IPS-NIHi7 (cell line): ENCODE measurements at regions not wholly inside any gene's neighbourhood (a gene's known extent, or its start where the extent isn't known, plus 50 kb on each side); places are given as distances from the start of the nearest gene placed in this dataset.

Source experiments
- DNase-seq: peaks from one replicate; pipeline ENCODE4 v3.0.0; 2012; ENCODE audit warnings: mixed read lengths; ENCODE audit errors: extremely low spot score

- no peak for DNase-seq
Observed at GRCh38 chr5:135702191-135702590, 123.4 kb upstream of the CXCL14 start.

DNA sequence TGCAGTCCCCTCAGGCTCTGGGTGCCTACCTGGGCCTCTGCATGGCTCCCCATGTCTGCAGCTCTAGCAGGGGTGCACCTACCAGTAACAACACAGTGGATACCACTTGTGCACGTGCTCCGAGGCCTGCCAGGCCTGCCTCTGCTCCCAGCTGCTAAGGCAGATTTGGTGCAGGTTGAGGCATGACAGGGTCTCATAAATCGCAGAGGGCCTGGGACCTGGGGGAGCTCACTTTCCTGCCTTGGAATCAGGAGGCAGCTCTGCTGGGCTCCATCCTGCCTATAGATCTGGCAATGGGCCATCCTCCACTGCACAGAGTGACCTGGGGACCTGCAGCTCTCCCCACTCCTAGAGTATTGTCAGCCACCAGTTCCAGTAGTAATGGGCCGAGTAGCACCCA lies 121.9 kb upstream of the CXCL14 start:
- DNase-seq, result no peak

DNA sequence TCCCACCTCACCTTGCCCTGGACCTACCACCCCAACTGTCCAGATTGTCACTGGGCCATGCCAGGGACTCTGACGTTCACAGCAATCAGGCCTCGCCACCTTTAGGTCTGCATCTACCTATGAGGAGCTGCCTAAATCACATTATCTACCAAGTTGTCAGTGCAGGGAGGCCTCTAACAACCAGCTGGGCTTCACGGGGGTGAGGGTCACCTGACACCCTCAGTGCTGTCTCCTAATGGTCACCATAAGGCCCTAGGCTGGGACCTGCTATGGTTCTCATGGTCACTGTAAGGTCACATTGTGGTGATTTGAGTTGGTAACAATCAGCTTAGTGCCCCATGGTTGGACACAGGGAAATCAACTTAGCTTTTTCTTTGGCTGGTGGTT lies 119.2 kb upstream of the CXCL14 start:
- DNase-seq, result no peak

GRCh38 chr5:135697251-135697958 lies 118.6 kb upstream of the CXCL14 start:
- no peak for DNase-seq

DNA sequence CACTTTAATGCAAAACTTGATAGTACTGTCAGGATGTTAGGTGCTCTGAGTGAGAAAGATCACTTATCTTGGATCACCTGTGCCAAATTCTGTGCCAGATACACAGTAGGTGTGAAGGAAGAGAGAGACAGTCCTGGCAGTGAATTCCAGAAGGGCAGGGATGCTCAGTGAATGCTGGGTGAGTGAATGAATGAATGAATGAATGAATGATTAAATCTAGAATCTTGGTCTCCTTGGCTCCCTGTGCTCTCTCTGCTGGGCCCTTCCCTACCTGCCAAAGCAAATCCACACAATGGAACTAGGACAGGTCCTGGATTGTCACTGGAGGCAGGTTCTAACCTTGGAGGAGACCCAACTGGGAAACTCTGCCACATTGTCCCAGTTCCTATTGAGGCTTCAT lies 117.5 kb upstream of the CXCL14 start:
- no peak for DNase-seq

DNA sequence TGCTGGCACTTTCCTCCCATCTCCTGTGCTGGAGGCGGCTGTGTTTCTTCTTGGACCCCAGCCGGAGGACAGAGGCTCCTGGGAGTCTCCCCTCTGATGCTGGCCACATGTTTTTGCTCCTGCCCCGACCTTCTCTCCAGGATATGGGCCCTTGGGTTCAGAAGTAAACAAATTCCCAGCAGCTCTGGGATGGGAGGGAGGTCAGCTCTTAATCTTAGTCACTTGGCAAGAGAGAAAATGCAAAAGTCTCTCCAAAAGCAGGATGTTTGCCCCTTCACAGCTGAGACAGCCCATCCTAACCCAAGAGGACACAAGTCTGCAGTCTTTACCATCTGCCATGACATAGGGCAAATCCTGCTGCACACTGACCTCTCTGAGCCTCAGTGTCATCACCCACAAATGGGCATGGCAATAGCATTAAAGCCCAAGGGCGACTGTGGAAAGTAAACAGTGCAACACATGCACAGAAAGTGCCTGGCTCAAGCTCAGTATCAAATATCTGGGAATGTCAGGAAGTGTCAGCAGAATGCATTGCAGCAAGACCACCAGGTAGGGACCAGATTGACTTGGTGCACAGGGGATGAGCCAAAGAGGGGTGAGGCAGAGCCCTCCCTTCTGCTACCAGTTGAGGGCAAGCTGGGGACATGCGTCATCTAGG lies 117.0 kb upstream of the CXCL14 start:
- DNase-seq, result no peak

DNA sequence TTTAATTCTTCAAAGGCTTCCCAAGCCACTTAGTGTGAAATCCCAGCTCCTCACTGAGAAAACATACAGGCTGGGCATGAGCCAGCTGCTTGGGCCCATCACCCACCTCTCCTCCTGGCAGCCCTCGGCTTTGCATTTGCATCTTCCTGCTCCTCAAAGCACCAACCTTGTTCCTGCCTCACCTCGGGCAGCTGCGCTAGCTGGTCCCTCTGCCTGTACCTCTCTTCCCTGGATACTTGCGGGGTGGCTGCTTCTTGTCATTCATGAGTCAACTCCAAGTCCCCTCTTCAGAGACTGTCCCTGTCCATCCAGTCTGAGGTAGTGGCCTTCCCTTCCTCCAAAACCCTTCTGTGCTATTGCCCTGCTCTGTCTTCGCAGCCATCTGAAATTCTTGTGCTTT lies 116.1 kb upstream of the CXCL14 start:
- no peak for DNase-seq

DNA sequence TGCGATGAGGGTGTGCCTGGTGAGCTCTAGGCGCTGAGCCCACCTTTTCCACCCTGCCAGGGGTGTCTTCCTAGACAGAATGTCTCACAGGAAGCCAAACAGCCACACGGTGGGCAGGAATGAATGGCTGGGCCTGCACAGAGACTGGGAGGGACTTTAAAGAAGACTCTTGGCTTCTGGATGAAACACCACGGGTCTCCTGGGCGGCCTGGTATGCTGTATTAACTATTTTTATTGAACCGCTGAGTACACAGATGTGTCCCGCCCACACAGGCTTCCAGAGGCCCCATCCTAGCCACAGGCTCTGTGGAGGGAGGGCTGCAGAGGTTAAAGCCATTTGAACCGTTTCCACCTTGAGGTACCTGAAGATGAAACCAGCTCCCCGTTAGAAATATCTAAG lies 115.2 kb upstream of the CXCL14 start:
- no peak for DNase-seq

- DNase-seq, result no peak
Observed at GRCh38 chr5:135693371-135693955, 114.7 kb upstream of the CXCL14 start.

DNA sequence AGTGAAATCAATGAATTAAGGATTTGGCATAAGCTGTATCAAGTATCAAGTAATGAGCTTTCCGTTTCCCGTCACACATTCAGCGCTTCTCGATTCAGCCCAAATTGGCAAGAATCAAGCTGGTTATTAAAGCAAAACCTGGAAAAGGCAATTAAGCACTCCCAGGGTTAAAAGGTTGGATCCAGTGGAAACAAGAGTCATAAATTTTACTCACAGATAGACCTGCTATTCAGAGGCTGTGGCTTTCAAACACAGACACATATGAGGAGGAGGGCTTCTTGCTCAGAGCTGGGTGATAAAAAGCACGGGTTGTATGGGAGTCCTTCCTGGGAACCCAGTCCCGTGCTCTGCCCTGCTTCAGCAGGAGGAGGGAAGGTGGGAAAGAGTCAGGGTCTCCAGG lies 112.3 kb upstream of the CXCL14 start:
- no peak for DNase-seq

DNA sequence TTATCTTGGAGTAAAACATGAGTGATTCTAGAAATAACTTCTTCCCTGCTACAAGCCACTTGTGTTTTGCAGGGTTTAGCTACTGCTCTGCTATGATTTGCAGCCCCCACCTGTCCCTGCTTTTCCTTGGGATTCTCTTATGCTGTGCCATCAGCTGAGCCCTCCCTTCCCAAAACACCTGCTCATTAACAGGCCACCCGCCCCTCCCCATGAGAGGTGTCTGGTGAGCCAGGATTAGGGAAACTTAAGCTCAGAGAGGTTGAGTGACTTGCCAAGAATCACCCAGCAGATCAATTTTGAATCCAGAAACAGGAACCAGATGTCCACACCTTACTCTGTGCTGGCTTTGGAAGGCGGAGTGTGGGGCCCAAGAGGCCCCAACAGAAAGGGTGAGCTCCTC lies 111.7 kb upstream of the CXCL14 start:
- no peak for DNase-seq

- no peak for DNase-seq
Observed at GRCh38 chr5:135689506-135689905, 110.7 kb upstream of the CXCL14 start.

DNA sequence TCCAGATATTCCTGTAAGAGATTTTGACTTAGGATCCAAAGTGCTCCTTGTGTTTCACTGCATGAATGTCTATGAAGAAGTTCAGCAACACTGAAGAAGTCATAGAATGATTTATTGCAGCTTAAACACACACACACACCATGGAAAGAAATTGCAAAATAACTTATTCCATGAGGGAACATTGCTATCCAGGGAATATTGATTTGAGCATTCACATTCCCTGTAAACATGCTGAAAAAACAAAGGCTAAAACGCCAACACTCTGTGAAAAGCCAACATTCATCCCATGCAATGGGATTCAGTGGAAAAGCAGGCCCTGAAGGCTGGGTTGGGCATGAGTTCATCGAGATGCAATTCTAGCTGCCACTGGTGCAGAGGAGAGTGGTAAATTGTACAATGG lies 109.6 kb upstream of the CXCL14 start:
- DNase-seq, result no peak

DNA sequence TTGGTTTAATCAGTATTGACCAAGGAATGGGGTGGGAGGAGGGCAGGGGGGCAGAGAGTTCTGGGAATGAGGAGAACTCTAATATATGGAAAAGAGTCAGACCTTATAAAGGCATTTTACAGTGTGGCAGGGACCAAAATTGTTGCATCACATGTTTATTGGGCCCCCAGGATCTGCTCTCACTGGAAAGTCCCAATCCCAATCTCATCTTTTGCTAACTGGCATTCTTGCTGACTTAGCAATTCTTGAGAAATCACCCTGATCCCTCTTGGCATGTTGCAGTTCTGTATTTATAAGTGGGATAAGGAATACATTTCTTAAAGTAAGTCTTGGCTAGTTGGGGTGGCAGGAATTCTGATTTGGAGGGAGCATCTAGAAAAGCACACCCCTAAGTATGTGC lies 104.4 kb upstream of the CXCL14 start:
- no peak for DNase-seq

- no peak for DNase-seq
Observed at GRCh38 chr5:135680713-135681112, 101.9 kb upstream of the CXCL14 start.

DNA sequence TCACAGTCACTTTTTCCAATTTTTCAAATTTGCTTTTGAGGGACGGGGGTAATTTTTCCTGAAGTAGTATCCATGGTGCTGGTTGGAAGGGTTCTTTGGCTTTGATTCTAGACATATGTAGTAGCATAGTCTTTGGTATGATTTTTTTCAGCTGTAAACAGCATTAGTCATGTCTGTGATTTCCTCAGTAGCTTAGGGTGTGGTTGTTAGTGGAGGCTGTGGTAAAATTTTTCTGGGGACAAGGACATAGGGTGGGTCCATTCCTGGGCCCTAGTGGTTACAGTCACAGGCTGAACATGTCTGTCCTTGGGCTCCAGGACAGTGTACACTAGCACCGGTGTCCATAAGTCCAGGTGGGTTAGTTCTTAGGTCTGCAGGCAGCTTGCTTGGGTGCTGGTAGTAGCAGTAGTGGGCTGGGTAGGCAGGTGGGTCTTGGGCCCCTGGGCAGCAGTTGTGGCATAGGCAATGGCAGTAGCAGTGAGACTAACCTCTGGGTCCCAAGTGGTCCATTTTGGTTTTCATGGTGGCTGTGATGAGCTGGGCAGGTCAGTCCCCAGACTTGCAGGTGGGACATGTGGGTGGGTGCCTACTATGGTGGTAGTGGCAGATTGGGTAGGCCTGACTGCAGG lies 100.0 kb upstream of the CXCL14 start:
- DNase-seq, result no peak

DNA sequence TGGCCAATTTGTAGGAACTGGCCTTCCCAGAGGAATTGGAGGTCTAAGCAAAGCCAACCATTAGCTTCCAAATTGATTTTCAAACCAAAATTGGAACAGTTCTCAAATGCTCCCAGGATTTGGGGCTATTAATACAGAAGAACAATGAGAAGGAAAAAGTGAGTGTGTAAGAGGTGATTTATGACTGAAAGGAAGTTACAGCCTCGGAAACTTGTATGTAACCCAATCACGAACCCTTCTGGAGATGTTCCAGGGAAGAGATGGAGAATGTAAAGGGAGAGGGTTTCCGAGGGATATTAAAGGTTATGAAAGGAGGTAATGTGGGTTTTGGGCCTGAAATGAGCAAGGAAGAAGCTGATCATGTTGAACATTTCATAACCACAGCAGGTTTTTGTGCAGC lies 93.2 kb upstream of the CXCL14 start:
- DNase-seq, result no peak

DNA sequence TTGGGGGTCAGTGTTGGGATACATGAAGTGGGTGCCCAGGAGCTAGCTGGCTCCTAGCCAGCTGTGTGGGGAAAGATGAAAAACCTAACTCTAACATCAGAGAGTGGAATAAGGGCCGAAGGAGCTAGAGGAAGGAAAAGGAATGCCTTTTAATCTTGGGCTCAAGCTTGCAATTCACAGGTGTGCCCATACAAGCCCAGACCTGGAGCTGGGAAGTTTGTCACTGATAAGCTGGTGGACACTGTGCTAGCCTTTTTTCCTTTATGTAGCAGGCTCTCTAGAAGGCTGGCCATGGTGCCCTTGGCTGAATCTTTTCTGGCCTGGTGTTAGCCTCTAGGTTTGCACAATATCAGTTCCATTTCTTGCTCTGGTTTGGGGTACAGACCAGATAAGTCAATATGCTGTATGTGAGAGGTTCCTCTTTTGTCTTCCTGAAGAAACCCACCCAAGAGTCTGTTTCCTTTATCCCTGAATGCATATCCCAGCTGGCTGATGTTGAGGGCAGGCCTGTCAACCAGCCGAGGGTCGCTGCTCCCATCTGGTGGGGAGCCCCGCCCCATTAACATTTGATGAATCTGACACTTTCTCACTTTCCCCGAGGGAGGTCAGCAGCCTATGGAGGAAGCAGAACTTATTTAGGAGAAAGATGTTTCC lies 92.4 kb upstream of the CXCL14 start:
- DNase-seq, result no peak

GRCh38 chr5:135670588-135670987 lies 91.8 kb upstream of the CXCL14 start:
- DNase-seq, result no peak

DNA sequence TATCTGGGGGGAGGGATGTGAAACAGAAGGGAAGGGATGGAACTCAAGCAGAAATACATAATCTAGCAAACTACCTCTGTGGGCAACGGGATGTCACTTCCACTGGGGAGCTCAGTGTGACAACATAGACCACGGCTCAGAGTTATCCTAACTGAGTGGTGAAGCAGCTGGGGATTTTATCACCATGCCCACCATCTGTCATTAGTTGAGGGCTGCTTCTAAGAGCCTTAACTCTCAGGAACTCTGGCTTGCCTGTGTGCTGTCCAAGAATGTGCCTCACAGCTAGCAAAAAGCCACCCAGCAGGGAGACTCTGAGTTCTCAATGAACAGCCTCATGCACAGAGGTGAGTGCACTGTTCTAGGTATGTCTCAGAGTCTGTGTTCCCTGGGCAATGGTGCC lies 90.6 kb upstream of the CXCL14 start:
- no peak for DNase-seq

GRCh38 chr5:135667673-135668072 lies 88.9 kb upstream of the CXCL14 start:
- no peak for DNase-seq

GRCh38 chr5:135667204-135667603 lies 88.4 kb upstream of the CXCL14 start:
- no peak for DNase-seq
